Kasumi-1 (cell line): ENCODE measurements at regions not wholly inside any gene's neighbourhood (a gene's known extent, or its start where the extent isn't known, plus 50 kb on each side); places are given as distances from the start of the nearest gene placed in this dataset.
"Not testable (repeated sequence)": the region's sequence is repeated elsewhere in the genome, so short reads cannot be mapped to it uniquely, and the experiment has no call there.

Source experiments
- DNase-seq, 2 experiments: peaks; one replicate each; lab custom pipeline; 2025; lab: John Stamatoyannopoulos, UW

- DNase-seq, result no peak
These were observed 631.8 kb upstream of the RAB6C start for GRCh38 chr2:129347486-129348217.

- no peak for DNase-seq
These were observed 624.8 kb upstream of the RAB6C start for GRCh38 chr2:129354631-129355030.

GRCh38 chr2:129361688-129362087 is 617.8 kb upstream of the RAB6C start:
- DNase-seq, result no peak

- no peak for DNase-seq
These were observed 613.2 kb upstream of the RAB6C start for GRCh38 chr2:129366263-129366662.

- no peak for DNase-seq
These were observed 612.4 kb upstream of the RAB6C start for GRCh38 chr2:129367107-129367506.

- DNase-seq, result no peak
These were observed 610.0 kb upstream of the RAB6C start for GRCh38 chr2:129369437-129369836.

- DNase-seq, result no peak
These were observed 605.0 kb upstream of the RAB6C start for GRCh38 chr2:129374452-129374851.

GRCh38 chr2:129375632-129376425 is 603.6 kb upstream of the RAB6C start:
- DNase-seq, result no peak

- DNase-seq, result no peak
These were observed 602.9 kb upstream of the RAB6C start for GRCh38 chr2:129376426-129377077.

GRCh38 chr2:129377078-129377469 is 602.4 kb upstream of the RAB6C start:
- DNase-seq, result no peak

GRCh38 chr2:129378186-129378585 is 601.3 kb upstream of the RAB6C start:
- DNase-seq, result no peak

GRCh38 chr2:129379411-129379810 is 600.1 kb upstream of the RAB6C start:
- no peak for DNase-seq

GRCh38 chr2:129381789-129382188 is 597.7 kb upstream of the RAB6C start:
- DNase-seq, result no peak

GRCh38 chr2:129388870-129389269 is 590.6 kb upstream of the RAB6C start:
- no peak for DNase-seq

- DNase-seq, result no peak
These were observed 585.6 kb upstream of the RAB6C start for GRCh38 chr2:129393816-129394215.

- DNase-seq, result peak; percentile 48 to 70
These were observed 582.4 kb upstream of the RAB6C start for GRCh38 chr2:129396980-129397599.

- no peak for DNase-seq
These were observed 578.6 kb upstream of the RAB6C start for GRCh38 chr2:129400826-129401225.

- no peak for DNase-seq
These were observed 577.4 kb upstream of the RAB6C start for GRCh38 chr2:129402076-129402475.

GRCh38 chr2:129404000-129404685 is 575.3 kb upstream of the RAB6C start:
- no peak for DNase-seq

GRCh38 chr2:129408570-129408969 is 570.9 kb upstream of the RAB6C start:
- no peak for DNase-seq

GRCh38 chr2:129417041-129417440 is 562.4 kb upstream of the RAB6C start:
- not testable (repeated sequence) for DNase-seq

- no peak for DNase-seq
These were observed 557.4 kb upstream of the RAB6C start for GRCh38 chr2:129422028-129422427.
